ENCODE measurements at regions not wholly inside any gene's neighbourhood (a gene's known extent, or its start where the extent isn't known, plus 50 kb on each side); places are given as distances from the start of the nearest gene placed in this dataset.

- TF ChIP-seq, protein P1, sequence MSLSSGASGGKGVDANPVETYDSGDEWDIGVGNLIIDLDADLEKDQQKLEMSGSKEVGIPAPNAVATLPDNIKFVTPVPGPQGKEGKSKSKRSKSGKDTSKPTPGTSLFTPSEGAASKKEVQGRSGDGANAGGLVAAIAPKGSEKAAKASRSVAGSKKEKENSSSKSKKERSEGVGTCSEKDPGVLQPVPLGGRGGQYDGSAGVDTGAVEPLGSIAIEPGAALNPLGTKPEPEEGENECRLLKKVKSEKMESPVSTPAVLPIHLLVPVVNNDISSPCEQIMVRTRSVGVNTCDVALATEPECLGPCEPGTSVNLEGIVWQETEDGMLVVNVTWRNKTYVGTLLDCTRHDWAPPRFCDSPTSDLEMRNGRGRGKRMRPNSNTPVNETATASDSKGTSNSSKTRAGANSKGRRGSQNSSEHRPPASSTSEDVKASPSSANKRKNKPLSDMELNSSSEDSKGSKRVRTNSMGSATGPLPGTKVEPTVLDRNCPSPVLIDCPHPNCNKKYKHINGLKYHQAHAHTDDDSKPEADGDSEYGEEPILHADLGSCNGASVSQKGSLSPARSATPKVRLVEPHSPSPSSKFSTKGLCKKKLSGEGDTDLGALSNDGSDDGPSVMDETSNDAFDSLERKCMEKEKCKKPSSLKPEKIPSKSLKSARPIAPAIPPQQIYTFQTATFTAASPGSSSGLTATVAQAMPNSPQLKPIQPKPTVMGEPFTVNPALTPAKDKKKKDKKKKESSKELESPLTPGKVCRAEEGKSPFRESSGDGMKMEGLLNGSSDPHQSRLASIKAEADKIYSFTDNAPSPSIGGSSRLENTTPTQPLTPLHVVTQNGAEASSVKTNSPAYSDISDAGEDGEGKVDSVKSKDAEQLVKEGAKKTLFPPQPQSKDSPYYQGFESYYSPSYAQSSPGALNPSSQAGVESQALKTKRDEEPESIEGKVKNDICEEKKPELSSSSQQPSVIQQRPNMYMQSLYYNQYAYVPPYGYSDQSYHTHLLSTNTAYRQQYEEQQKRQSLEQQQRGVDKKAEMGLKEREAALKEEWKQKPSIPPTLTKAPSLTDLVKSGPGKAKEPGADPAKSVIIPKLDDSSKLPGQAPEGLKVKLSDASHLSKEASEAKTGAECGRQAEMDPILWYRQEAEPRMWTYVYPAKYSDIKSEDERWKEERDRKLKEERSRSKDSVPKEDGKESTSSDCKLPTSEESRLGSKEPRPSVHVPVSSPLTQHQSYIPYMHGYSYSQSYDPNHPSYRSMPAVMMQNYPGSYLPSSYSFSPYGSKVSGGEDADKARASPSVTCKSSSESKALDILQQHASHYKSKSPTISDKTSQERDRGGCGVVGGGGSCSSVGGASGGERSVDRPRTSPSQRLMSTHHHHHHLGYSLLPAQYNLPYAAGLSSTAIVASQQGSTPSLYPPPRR (CRISPR knock-in tag; IDR thresholded peaks at IDR 0.05; ENCODE audit: borderline replicate concordance), result no peak
- no peak for TF ChIP-seq RFX5 (IDR thresholded peaks at IDR 0.05; ENCODE audit: low read depth, low read length)
- TF ChIP-seq RAD51 (IDR thresholded peaks at IDR 0.05; ENCODE audit: borderline replicate concordance), result no peak
- peak; percentile 32; the same call in 1 of the 2 replicates for TF ChIP-seq HNF4A (CRISPR knock-in tag; IDR thresholded peaks at IDR 0.05)
Observed at GRCh38 chr7:36781011-36781738, 56.9 kb upstream of the AOAH start (continued).

- Histone ChIP-seq H3K9me3 (ENCODE audit: low read length) (peaks cover 14% of the 10 kb centered on the region), H2AFZ (ENCODE audit: low read length) (no peak overlapping the region), H3K9ac (ENCODE audit: insufficient read depth, low read depth, low read length) (no peak overlapping the region), H3K27ac (ENCODE audit: extremely low read length, insufficient read depth, low read length) (no peak overlapping the region), H3K4me1 (ENCODE audit: insufficient read depth, low read length) (peaks cover 18% of the 10 kb centered on the region), H3K4me2 (ENCODE audit: low read depth, low read length) (no peak overlapping the region), H3K36me3 (replicated peaks in 1 of 2; ENCODE audit: control insufficient read depth in 1 of 2, insufficient read depth in 2 of 2, low read length in 2 of 2) (no peaks in the 10 kb centered on the region), H4K20me1 (ENCODE audit: insufficient read depth, low read length) (no peaks in the 10 kb centered on the region), H3K4me3 (replicated peaks in 1 of 3; ENCODE audit: insufficient read depth in 1 of 3, low read depth in 2 of 3, low read length in 3 of 3) (no peak overlapping the region), H3K27me3 (ENCODE audit: control insufficient read depth in 1 of 2, insufficient read depth in 2 of 2, low read length in 2 of 2) (no peaks in the 10 kb centered on the region), H3K79me2 (ENCODE audit: insufficient read depth, low read length) (no peaks in the 10 kb centered on the region)
- no peak for DNase-seq (ENCODE audit: low spot score)
- in situ Hi-C loops (cut with HindIII; ENCODE audit: extremely low pct_ligation_motif_present, low pct_unique_long_range_greater_than_20kb) (no loop called here), intact Hi-C loops (cut with micrococcal nuclease; ENCODE audit: unreplicated experiment) (no loop called here)
- no peak for TF ChIP-seq NAIF1 (CRISPR knock-in tag; IDR thresholded peaks at IDR 0.05; ENCODE audit: borderline replicate concordance)
- ChIA-PET CTCF (ENCODE audit: low intra/inter-chr PET ratio, low total read pairs) (no interaction called here), POLR2A (no interaction called here)
- ATAC-seq, result no peak
- 58% methylated on average over 4 of the region's 4 CpGs for WGBS (ENCODE audit: low lambda C conversion rate)
- FAIRE-seq, result no peak
- BruUV-seq (replicated peaks), result no TSS peak
Observed at GRCh38 chr7:36777855-36778254, 53.6 kb upstream of the AOAH start.

Measured in HepG2 (cell line).